ENCODE measurements at regions not wholly inside any gene's neighbourhood (a gene's known extent, or its start where the extent isn't known, plus 50 kb on each side); places are given as distances from the start of the nearest gene placed in this dataset.

- no peak overlapping the region for H3K27ac ChIP-seq (ENCODE audit: low read depth, low read length)
- H3K27me3 ChIP-seq (ENCODE audit: control insufficient read depth, insufficient read depth, low read length) = no peaks in the 10 kb centered on the region
- no peak for DNase-seq (ENCODE audit: low read depth, low spot score)
- H3K9me3 ChIP-seq (ENCODE audit: control insufficient read depth, insufficient read depth, low read length) = no peaks in the 10 kb centered on the region
- ChIA-PET CTCF (no interaction called here), POLR2A (no interaction called here)
- H3K4me3 ChIP-seq (ENCODE audit: low read depth, low read length) = no peak overlapping the region
- TF ChIP-seq CTCF (IDR thresholded peaks at IDR 0.05; ENCODE audit: low read depth, low read length) = no peak
These were observed 475.1 kb upstream of the TBL1XR1 start for GRCh38 chr3:177672252-177672911.

- Histone ChIP-seq H3K27ac (ENCODE audit: low read depth, low read length) (peak overlapping the region; percentile 85), H3K27me3 (ENCODE audit: control insufficient read depth, insufficient read depth, low read length) (no peaks in the 10 kb centered on the region), H3K4me3 (ENCODE audit: low read depth, low read length) (no peak overlapping the region), H3K9me3 (ENCODE audit: control insufficient read depth, insufficient read depth, low read length) (no peaks in the 10 kb centered on the region)
- peak; percentile 85 for DNase-seq (ENCODE audit: low read depth, low spot score)
- ChIA-PET CTCF (no interaction called here), POLR2A (no interaction called here)
- no peak for TF ChIP-seq CTCF (IDR thresholded peaks at IDR 0.05; ENCODE audit: low read depth, low read length)
These were observed 476.0 kb upstream of the TBL1XR1 start for GRCh38 chr3:177673112-177673914.

GRCh38 chr3:177674186-177674585 lies 476.9 kb upstream of the TBL1XR1 start:
- TF ChIP-seq CTCF (IDR thresholded peaks at IDR 0.05; ENCODE audit: low read depth, low read length) = no peak
- CTCF ChIA-PET = no interaction called here
- POLR2A ChIA-PET = interaction anchor here (0.7 kb wide), 1 partner anchor 315 kb away, joined by 3 read pairs; no protein-coding TSS in a partner anchor
- DNase-seq (ENCODE audit: low read depth, low spot score) = no peak
- Histone ChIP-seq H3K27me3 (ENCODE audit: control insufficient read depth, insufficient read depth, low read length) (no peaks in the 10 kb centered on the region), H3K4me3 (ENCODE audit: low read depth, low read length) (no peak overlapping the region), H3K27ac (ENCODE audit: low read depth, low read length) (no peak overlapping the region), H3K9me3 (ENCODE audit: control insufficient read depth, insufficient read depth, low read length) (no peaks in the 10 kb centered on the region)

GRCh38 chr3:177676148-177676547 lies 478.9 kb upstream of the TBL1XR1 start:
- H3K27ac ChIP-seq (ENCODE audit: low read depth, low read length) = no peak overlapping the region
- no peak overlapping the region for H3K4me3 ChIP-seq (ENCODE audit: low read depth, low read length)
- no peak for DNase-seq (ENCODE audit: low read depth, low spot score)
- no peaks in the 10 kb centered on the region for H3K9me3 ChIP-seq (ENCODE audit: control insufficient read depth, insufficient read depth, low read length)
- H3K27me3 ChIP-seq (ENCODE audit: control insufficient read depth, insufficient read depth, low read length) = no peaks in the 10 kb centered on the region
- ChIA-PET CTCF (no interaction called here), POLR2A (no interaction called here)
- no peak for TF ChIP-seq CTCF (IDR thresholded peaks at IDR 0.05; ENCODE audit: low read depth, low read length)

- Histone ChIP-seq H3K27ac (ENCODE audit: low read depth, low read length) (no peak overlapping the region), H3K27me3 (ENCODE audit: control insufficient read depth, insufficient read depth, low read length) (no peaks in the 10 kb centered on the region), H3K9me3 (ENCODE audit: control insufficient read depth, insufficient read depth, low read length) (no peaks in the 10 kb centered on the region), H3K4me3 (ENCODE audit: low read depth, low read length) (no peak overlapping the region)
- TF ChIP-seq CTCF (IDR thresholded peaks at IDR 0.05; ENCODE audit: low read depth, low read length) = no peak
- CTCF ChIA-PET = no interaction called here
- POLR2A ChIA-PET = no interaction called here
- no peak for DNase-seq (ENCODE audit: low read depth, low spot score)
These were observed 479.8 kb upstream of the TBL1XR1 start for GRCh38 chr3:177676947-177677587.
